ENCODE measurements at regions not wholly inside any gene's neighbourhood (a gene's known extent, or its start where the extent isn't known, plus 50 kb on each side); places are given as distances from the start of the nearest gene placed in this dataset.

- no peak for TF ChIP-seq FUS (optimal IDR thresholded peaks at IDR 0.05; ENCODE audit: low read depth, low read length)
- TF ChIP-seq RFX5 (IDR thresholded peaks at IDR 0.05; ENCODE audit: low read depth, low read length), result no peak
- no peak for TF ChIP-seq ZNF263 (CRISPR knock-in tag; IDR thresholded peaks at IDR 0.05; ENCODE audit: borderline replicate concordance)
These were observed 75.5 kb upstream of the IQSEC1 start for GRCh38 chr3:13148561-13149329.

Measured in K562 (cell line).